ENCODE measurements at regions not wholly inside any gene's neighbourhood (a gene's known extent, or its start where the extent isn't known, plus 50 kb on each side); places are given as distances from the start of the nearest gene placed in this dataset.

GRCh38 chr16:74123826-74124225 is 172.8 kb upstream of the PSMD7 start:
- Histone ChIP-seq H3K4me3 (no peak overlapping the region), H3K4me1 (no peaks in the 10 kb centered on the region), H3K36me3 (no peaks in the 10 kb centered on the region), H3K27ac (no peak overlapping the region), H3K27me3 (no peaks in the 10 kb centered on the region), H3K9me3 (no peaks in the 10 kb centered on the region)
- TF ChIP-seq, protein P1, sequence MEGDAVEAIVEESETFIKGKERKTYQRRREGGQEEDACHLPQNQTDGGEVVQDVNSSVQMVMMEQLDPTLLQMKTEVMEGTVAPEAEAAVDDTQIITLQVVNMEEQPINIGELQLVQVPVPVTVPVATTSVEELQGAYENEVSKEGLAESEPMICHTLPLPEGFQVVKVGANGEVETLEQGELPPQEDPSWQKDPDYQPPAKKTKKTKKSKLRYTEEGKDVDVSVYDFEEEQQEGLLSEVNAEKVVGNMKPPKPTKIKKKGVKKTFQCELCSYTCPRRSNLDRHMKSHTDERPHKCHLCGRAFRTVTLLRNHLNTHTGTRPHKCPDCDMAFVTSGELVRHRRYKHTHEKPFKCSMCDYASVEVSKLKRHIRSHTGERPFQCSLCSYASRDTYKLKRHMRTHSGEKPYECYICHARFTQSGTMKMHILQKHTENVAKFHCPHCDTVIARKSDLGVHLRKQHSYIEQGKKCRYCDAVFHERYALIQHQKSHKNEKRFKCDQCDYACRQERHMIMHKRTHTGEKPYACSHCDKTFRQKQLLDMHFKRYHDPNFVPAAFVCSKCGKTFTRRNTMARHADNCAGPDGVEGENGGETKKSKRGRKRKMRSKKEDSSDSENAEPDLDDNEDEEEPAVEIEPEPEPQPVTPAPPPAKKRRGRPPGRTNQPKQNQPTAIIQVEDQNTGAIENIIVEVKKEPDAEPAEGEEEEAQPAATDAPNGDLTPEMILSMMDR (IDR thresholded peaks at IDR 0.05) = no peak
- no peak for TF ChIP-seq POLR2A (IDR thresholded peaks at IDR 0.05)
- DNase-seq = no peak

- Histone ChIP-seq H3K27me3 (no peaks in the 10 kb centered on the region), H3K36me3 (no peaks in the 10 kb centered on the region), H3K27ac (no peak overlapping the region), H3K9me3 (no peaks in the 10 kb centered on the region), H3K4me3 (no peak overlapping the region), H3K4me1 (no peaks in the 10 kb centered on the region)
- no peak for DNase-seq
- TF ChIP-seq, protein P1 (IDR thresholded peaks at IDR 0.05) = no peak
- TF ChIP-seq POLR2A (IDR thresholded peaks at IDR 0.05) = no peak
These were observed 173.4 kb upstream of the PSMD7 start for GRCh38 chr16:74123195-74123594.

GRCh38 chr16:74117798-74118197 is 178.8 kb upstream of the PSMD7 start:
- H3K27ac ChIP-seq = no peak overlapping the region
- DNase-seq = no peak
- no peaks in the 10 kb centered on the region for H3K9me3 ChIP-seq
- no peak for TF ChIP-seq POLR2A (IDR thresholded peaks at IDR 0.05)
- TF ChIP-seq, protein P1 (IDR thresholded peaks at IDR 0.05) = no peak
- H3K36me3 ChIP-seq = no peaks in the 10 kb centered on the region
- no peaks in the 10 kb centered on the region for H3K27me3 ChIP-seq
- H3K4me1 ChIP-seq = no peaks in the 10 kb centered on the region
- no peak overlapping the region for H3K4me3 ChIP-seq

GRCh38 chr16:74113545-74113944 is 183.1 kb upstream of the PSMD7 start:
- TF ChIP-seq POLR2A (IDR thresholded peaks at IDR 0.05) = no peak
- TF ChIP-seq, protein P1 (IDR thresholded peaks at IDR 0.05) = no peak
- Histone ChIP-seq H3K4me1 (no peaks in the 10 kb centered on the region), H3K36me3 (no peaks in the 10 kb centered on the region), H3K27me3 (no peaks in the 10 kb centered on the region), H3K4me3 (no peak overlapping the region), H3K9me3 (no peaks in the 10 kb centered on the region), H3K27ac (no peak overlapping the region)
- no peak for DNase-seq

DNA sequence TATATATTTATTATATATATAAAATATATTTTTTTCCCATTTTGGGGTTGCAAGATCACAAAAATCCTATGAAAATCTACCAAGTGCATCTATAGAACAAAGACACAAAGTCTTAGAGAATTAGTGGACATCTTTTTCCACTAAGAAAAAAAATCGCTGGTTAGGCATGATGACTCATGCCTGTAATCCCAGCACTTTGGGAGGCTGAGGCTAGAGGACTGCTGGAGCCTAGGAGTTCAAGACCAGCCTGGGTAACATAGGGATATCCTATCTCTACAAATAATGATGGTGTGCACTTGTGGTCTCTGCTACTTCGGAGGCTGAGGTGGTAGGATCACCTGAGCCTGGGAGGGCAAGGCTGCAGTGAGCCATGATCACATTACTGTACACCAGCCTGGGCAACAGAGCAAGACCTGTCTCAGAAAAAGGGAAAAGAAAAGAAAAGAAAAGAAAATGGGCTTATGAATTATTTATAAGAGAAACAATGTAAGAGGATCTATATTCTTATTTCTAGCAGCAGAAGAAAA is 185.1 kb upstream of the PSMD7 start:
- Histone ChIP-seq H3K36me3 (no peaks in the 10 kb centered on the region), H3K9me3 (no peaks in the 10 kb centered on the region), H3K27me3 (no peaks in the 10 kb centered on the region), H3K4me3 (no peak overlapping the region), H3K4me1 (no peaks in the 10 kb centered on the region), H3K27ac (no peak overlapping the region)
- no peak for DNase-seq
- no peak for TF ChIP-seq POLR2A (IDR thresholded peaks at IDR 0.05)
- TF ChIP-seq, protein P1 (IDR thresholded peaks at IDR 0.05) = no peak
